ENCODE measurements at regions not wholly inside any gene's neighbourhood (a gene's known extent, or its start where the extent isn't known, plus 50 kb on each side); places are given as distances from the start of the nearest gene placed in this dataset.

DNA sequence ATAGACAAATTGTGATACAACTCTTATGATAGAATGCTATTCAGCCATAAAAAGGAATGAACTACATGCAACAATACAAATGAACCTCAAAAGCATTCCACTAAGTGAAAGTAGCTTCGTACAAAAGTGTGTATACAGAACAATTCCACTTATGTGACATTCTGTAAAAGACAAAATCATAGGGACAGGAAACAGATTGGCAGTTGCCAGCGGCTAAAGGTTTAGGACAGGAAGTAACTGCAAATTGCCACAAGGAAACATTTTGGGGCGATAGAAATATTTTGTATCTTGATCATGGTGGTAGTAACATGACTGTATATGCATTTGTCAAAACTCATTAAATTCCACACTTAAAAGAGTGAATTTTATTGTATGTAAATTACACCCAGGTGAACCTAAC is 113.4 kb downstream of the CAPZA3 start:
- Histone ChIP-seq H3K4me1 (peaks cover 0 to 6% (median 0%) of the 10 kb centered on the region in 4 donors), H3K27me3 (no peaks in the 10 kb centered on the region), H3K27ac (replicated peaks in 1 of 4) (no peak overlapping the region), H3K9me3 (no peaks in the 10 kb centered on the region), H3K4me3 (no peak overlapping the region), H3K36me3 (no peaks in the 10 kb centered on the region)
- no peak for TF ChIP-seq POLR2A (IDR thresholded peaks at IDR 0.05; ENCODE audit: low read depth)
- TF ChIP-seq POLR2AphosphoS5 (IDR thresholded peaks at IDR 0.05), result no peak
- no peak for TF ChIP-seq EP300 (IDR thresholded peaks at IDR 0.05)
- TF ChIP-seq, protein P1, sequence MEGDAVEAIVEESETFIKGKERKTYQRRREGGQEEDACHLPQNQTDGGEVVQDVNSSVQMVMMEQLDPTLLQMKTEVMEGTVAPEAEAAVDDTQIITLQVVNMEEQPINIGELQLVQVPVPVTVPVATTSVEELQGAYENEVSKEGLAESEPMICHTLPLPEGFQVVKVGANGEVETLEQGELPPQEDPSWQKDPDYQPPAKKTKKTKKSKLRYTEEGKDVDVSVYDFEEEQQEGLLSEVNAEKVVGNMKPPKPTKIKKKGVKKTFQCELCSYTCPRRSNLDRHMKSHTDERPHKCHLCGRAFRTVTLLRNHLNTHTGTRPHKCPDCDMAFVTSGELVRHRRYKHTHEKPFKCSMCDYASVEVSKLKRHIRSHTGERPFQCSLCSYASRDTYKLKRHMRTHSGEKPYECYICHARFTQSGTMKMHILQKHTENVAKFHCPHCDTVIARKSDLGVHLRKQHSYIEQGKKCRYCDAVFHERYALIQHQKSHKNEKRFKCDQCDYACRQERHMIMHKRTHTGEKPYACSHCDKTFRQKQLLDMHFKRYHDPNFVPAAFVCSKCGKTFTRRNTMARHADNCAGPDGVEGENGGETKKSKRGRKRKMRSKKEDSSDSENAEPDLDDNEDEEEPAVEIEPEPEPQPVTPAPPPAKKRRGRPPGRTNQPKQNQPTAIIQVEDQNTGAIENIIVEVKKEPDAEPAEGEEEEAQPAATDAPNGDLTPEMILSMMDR (IDR thresholded peaks at IDR 0.05), result no peak
- 69% methylated on average over 3 of the region's 3 CpGs for WGBS
- intact Hi-C loops (cut with DNase I), result no loop called here
- DNase-seq (ENCODE audit: extremely low spot score), result no peak

DNA sequence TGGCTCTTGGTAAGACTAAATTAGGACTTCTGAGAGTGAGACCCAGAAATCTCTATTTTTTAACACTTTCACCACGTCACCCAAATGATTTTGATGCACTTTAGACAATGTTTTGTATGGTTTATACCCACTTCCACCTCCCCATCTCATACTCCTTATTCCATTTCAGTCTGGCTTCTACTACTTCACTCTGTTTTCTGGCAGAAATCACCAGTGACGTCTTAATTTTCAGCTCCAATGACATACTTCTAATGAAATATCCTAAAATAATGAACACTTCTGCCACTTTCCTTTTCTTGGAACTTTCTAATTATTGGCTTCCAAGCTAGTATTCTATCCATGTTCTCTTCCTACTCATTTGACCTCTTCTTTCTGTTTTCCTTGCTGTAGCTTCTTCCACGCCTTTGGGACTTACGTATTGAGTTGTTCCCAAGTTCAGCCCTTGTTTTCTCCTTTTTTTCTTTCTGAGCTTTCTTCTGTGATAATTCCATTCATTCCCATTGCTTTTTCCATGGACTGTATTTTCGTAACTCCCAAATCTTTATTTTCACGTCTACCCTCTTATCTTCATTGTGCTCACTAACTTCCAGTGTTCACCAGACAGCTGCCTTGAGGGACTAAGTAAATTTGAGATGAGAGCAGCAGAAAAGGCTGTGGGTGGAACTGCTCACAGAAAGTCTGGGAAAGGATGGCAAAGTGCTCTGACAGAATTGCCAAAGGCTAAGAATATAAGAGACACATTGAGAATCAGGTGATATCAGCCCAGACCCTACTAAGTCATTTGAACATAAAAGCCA is 115.8 kb downstream of the CAPZA3 start:
- Histone ChIP-seq H3K36me3 (no peaks in the 10 kb centered on the region), H3K4me1 (peaks cover 0 to 6% (median 0%) of the 10 kb centered on the region in 4 donors), H3K27ac (replicated peaks in 1 of 4) (no peak overlapping the region), H3K4me3 (no peak overlapping the region), H3K27me3 (no peaks in the 10 kb centered on the region), H3K9me3 (no peaks in the 10 kb centered on the region)
- WGBS, result 87% methylated on average over 6 of the region's 6 CpGs
- intact Hi-C loops (cut with DNase I), result no loop called here
- DNase-seq (ENCODE audit: extremely low spot score), result no peak
- TF ChIP-seq, protein P1 (IDR thresholded peaks at IDR 0.05), result no peak
- TF ChIP-seq EP300 (IDR thresholded peaks at IDR 0.05) (no peak), POLR2AphosphoS5 (IDR thresholded peaks at IDR 0.05) (no peak), POLR2A (IDR thresholded peaks at IDR 0.05; ENCODE audit: low read depth) (no peak)

DNA sequence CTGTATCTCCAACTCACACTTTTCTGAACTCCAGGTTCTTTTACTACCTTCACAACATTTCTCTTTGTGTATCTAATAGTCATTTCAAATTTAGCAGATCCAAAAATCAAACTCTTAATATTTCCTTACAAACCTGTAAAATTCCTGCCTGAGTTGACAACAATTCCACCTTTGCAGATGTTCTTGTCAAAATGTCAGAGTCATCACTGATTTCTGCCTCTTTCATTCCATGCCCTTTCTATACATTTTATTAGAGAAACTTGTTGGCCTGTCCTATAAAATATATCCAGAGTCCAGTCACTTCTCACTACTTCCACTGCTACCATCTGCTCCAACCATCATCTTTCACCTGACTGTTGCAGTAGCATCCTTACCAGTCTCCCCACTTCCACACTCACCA is 119.7 kb downstream of the CAPZA3 start:
- H3K27me3 ChIP-seq, result no peaks in the 10 kb centered on the region
- no peaks in the 10 kb centered on the region for H3K36me3 ChIP-seq
- H3K9me3 ChIP-seq, result no peaks in the 10 kb centered on the region
- H3K4me3 ChIP-seq, result no peak overlapping the region
- intact Hi-C loops (cut with DNase I), result no loop called here
- DNase-seq (ENCODE audit: extremely low spot score), result no peak
- H3K4me1 ChIP-seq, result peaks cover 0 to 5% (median 0%) of the 10 kb centered on the region in 4 donors
- TF ChIP-seq EP300 (IDR thresholded peaks at IDR 0.05) (no peak), POLR2A (IDR thresholded peaks at IDR 0.05; ENCODE audit: low read depth) (no peak), POLR2AphosphoS5 (IDR thresholded peaks at IDR 0.05) (no peak)
- TF ChIP-seq, protein P1 (IDR thresholded peaks at IDR 0.05), result no peak
- H3K27ac ChIP-seq (replicated peaks in 1 of 4), result no peak overlapping the region

DNA sequence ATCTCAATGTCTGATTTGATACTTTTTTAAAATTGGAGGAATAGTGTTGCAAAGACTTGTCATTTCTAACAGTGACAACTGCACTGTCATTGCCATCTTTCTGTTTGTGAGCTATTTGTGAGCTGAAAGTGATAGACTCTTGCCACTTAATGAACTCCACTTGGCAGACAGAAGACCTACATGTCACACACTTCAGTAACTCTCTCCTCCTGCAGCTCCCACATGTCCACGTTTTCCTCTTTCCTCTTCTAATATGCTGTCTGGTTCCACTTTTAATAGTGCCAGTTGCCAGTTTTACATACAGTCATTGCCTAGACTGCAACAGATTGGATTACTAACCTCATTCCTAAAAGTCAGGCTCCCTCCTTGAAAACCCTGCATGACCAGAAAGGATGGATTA is 121.5 kb downstream of the CAPZA3 start:
- Histone ChIP-seq H3K27me3 (no peaks in the 10 kb centered on the region), H3K4me1 (peaks cover 0 to 5% (median 0%) of the 10 kb centered on the region in 4 donors), H3K9me3 (no peaks in the 10 kb centered on the region), H3K4me3 (no peak overlapping the region), H3K27ac (replicated peaks in 1 of 4) (no peak overlapping the region), H3K36me3 (no peaks in the 10 kb centered on the region)
- DNase-seq (ENCODE audit: extremely low spot score), result no peak
- intact Hi-C loops (cut with DNase I), result no loop called here
- TF ChIP-seq, protein P1 (IDR thresholded peaks at IDR 0.05), result no peak
- no peak for TF ChIP-seq POLR2AphosphoS5 (IDR thresholded peaks at IDR 0.05)
- no peak for TF ChIP-seq EP300 (IDR thresholded peaks at IDR 0.05)
- TF ChIP-seq POLR2A (IDR thresholded peaks at IDR 0.05; ENCODE audit: low read depth), result no peak
- 30% methylated on average over 1 of the region's 1 CpG for WGBS
